ENCODE measurements at regions not wholly inside any gene's neighbourhood (a gene's known extent, or its start where the extent isn't known, plus 50 kb on each side); places are given as distances from the start of the nearest gene placed in this dataset.

DNA sequence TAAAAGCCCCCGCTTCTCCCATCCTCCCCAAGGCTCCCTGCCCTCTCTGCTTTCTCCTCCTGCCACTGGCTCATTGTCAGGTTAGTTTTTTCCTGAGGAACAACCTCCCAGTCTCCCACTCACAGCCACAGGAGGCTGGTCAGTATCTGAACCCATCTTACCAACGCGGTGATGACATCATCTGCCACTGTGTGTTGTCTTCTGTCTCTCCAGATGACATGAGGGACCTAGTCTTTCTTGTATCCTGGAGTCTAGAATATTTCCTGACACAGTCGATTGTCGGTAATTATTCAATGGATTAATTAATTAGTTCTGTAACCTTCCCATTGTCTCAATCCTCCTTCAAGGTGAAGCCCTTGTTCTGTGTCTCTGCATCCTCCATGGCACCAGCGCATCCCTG is 290.2 kb downstream of the GALR1 start:
- TF ChIP-seq, protein P1, sequence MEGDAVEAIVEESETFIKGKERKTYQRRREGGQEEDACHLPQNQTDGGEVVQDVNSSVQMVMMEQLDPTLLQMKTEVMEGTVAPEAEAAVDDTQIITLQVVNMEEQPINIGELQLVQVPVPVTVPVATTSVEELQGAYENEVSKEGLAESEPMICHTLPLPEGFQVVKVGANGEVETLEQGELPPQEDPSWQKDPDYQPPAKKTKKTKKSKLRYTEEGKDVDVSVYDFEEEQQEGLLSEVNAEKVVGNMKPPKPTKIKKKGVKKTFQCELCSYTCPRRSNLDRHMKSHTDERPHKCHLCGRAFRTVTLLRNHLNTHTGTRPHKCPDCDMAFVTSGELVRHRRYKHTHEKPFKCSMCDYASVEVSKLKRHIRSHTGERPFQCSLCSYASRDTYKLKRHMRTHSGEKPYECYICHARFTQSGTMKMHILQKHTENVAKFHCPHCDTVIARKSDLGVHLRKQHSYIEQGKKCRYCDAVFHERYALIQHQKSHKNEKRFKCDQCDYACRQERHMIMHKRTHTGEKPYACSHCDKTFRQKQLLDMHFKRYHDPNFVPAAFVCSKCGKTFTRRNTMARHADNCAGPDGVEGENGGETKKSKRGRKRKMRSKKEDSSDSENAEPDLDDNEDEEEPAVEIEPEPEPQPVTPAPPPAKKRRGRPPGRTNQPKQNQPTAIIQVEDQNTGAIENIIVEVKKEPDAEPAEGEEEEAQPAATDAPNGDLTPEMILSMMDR (IDR thresholded peaks at IDR 0.05) = no peak
- TF ChIP-seq POLR2A (IDR thresholded peaks at IDR 0.05) = no peak
